Pons (tissue), 1 donor: ENCODE measurements at regions not wholly inside any gene's neighbourhood (a gene's known extent, or its start where the extent isn't known, plus 50 kb on each side); places are given as distances from the start of the nearest gene placed in this dataset.
"Not testable (repeated sequence)": the region's sequence is repeated elsewhere in the genome, so short reads cannot be mapped to it uniquely, and the experiment has no call there.

Source experiments
- DNase-seq: peaks from one replicate; pipeline ENCODE4 v3.0.0-alpha.2; 2016; ENCODE audit warnings: low spot score

GRCh38 chr3:192038726-192039125, 577.8 kb downstream of the PYDC2 start:
- no peak for DNase-seq

GRCh38 chr3:192039593-192039992, 578.6 kb downstream of the PYDC2 start:
- DNase-seq: no peak

- no peak for DNase-seq
Observed at GRCh38 chr3:192040282-192041043, 579.5 kb downstream of the PYDC2 start.

DNA sequence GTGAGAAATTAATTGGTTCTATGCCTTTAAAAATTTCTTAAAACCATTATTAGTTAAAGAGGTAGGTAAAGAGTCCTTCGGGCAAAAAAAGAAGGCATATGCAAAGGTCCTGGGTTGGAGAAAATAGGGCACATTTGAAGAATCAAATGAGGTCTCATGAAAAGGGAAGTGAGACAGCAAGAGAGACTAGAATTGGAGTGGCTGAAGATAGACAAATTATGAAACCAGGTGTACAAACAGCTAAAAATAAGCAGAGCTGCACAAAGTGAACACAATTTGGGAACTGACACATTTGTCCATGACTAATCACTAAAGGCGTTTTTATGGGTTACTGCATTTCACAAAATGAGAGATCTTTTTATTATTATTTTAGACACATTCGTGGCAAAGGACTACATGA, 581.2 kb downstream of the PYDC2 start:
- no peak for DNase-seq

GRCh38 chr3:192054881-192055280, 593.9 kb downstream of the PYDC2 start:
- DNase-seq: no peak

- no peak for DNase-seq
Observed at GRCh38 chr3:192055946-192056345, 595.0 kb downstream of the PYDC2 start.

DNA sequence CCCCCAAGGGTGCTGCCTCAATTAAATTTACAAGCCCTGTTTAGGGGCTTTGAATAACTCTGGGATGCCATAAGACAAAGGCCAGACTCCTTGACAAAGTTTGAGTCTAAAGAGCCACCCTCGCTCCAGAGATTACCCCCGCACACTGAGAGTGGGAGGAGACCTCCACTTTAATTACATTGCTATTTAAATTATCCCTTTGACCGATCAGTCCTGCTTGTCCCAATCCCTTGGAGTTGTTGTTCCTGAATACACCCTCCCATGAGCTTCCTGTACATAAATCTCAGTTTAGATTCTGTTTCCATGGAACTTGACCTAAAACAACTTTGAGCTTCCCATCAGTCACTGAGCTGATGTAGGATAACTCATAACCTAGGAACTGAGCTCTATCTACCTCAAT, 596.3 kb downstream of the PYDC2 start:
- no peak for DNase-seq

DNA sequence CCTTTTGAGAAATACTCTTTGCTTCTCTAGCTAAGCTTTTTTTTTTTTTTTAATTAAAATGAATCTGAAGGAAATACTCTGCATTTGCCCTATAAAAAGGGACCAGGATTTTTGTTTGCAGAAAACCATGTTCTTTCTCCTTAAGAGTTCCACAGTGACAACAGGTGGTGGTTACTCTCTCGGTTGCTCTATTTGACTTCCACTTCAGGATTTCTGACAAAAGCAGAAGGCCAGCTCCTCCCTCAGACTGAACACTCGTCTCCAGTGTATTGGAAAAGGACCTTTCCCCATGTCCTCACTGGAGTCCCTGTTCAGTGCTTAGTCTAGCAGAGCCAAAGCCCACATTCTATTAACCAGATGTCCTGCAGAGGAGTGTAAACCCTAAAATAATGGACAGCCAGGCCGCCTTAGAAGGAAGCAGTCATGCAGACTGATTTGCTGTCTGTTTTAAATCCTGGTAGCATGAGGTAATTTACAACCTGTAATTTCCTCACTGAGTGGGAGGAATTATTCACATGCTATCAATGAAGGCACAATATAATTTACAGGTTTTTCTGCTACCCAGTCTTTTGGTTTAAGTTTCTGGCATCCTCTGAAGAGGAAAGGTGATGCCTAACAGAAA, 599.3 kb downstream of the PYDC2 start:
- no peak for DNase-seq

DNA sequence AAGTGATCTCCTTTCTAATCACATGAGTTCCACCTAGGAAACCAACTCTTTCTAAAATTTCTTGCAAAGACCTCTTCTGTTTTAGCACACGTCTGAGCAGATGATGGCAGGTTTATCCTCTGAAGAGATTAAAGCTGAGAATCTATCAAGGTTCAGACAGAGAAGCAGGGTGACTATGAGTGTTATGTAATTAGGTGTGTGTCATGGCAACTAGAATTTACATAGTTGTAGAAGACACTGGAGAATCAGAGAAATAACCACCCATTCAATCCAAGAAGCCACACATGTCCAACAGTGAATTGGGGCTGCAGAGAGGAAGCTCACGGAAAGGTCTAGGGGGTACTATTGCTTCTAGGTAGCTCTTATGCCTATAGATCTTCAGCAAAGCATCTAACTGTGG, 600.5 kb downstream of the PYDC2 start:
- no peak for DNase-seq

- no peak for DNase-seq
Observed at GRCh38 chr3:192062186-192062585, 601.2 kb downstream of the PYDC2 start.

DNA sequence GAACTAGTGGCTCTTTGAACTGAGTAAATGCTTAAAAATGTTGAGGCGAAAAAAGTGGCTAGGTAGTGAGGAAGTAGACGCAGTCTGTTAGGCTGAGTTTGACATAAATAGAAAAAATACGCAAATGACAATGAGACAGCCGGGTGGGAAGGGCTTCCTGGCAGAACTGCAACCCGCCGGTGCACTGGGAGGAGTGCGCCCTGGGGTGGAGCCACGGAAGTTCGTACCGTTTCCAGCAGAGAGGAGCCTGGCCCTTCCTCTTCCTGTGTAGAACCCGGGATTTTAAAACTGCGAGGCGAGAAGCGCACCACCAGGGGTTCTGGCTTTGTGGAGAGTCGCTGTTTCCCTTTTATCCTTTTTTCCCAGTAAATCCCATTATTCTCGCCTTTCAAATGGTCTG, 602.6 kb downstream of the PYDC2 start:
- no peak for DNase-seq

- no peak for DNase-seq
Observed at GRCh38 chr3:192064959-192065358, 604.0 kb downstream of the PYDC2 start.

GRCh38 chr3:192066253-192066652, 605.3 kb downstream of the PYDC2 start:
- not testable (repeated sequence) for DNase-seq

DNA sequence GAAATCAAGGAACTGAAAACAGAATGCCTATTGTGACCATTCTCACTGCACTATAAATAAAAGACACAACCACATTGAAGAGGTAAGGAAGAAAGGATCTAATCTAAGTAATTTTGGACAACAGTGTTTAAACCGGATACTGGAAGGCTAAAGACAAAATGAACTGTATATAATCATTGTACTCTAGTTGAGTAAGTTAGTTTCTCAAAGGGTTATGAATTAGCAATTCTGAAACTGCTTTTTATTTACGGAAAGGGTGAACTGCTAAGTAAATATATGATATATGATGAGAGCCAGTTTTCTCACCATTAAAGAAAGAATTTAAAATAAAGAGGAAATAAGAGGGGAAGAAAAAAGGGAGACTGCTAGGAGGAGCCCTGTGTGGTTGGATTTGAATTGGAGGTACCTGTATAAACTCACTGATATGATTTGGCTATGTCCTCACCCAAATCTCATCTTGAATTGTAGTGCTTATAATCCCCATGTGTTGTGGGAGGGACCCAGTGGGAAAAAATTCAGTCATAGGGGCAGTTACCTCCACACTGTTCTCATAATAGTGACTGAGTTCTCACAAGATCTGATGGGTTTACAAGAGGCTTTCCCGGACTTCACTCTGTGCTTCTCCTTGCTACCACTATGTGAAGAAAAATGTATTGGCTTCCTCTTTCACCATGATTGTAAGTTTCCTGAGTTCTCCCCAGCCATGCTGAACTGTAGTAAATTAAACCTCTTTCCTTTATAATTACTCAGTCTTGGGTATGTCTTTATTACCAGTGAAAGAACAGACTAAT, 607.7 kb downstream of the PYDC2 start:
- no peak for DNase-seq

GRCh38 chr3:192077795-192078497, 617.0 kb downstream of the PYDC2 start:
- DNase-seq: no peak

GRCh38 chr3:192079098-192079497, 618.1 kb downstream of the PYDC2 start:
- DNase-seq: no peak

GRCh38 chr3:192080336-192080735, 619.4 kb downstream of the PYDC2 start:
- DNase-seq: no peak

- DNase-seq: no peak
Observed at GRCh38 chr3:192082730-192083660, 622.0 kb downstream of the PYDC2 start.
